Stimulated activated CD4-positive, alpha-beta T cell treated with anti-CD3 and anti-CD28 coated beads, Interleukin-4, amount 100 ng/mL, for 4 hours (primary cell): ENCODE measurements at regions not wholly inside any gene's neighbourhood (a gene's known extent, or its start where the extent isn't known, plus 50 kb on each side); places are given as distances from the start of the nearest gene placed in this dataset.

Source experiments
- DNase-seq, 2 experiments: peaks; one replicate each; pipeline ENCODE4 v3.0.0-alpha.2; 2020

GRCh38 chr5:106966686-106967315 lies 703.9 kb downstream of the EFNA5 start:
- DNase-seq: no peak

DNA sequence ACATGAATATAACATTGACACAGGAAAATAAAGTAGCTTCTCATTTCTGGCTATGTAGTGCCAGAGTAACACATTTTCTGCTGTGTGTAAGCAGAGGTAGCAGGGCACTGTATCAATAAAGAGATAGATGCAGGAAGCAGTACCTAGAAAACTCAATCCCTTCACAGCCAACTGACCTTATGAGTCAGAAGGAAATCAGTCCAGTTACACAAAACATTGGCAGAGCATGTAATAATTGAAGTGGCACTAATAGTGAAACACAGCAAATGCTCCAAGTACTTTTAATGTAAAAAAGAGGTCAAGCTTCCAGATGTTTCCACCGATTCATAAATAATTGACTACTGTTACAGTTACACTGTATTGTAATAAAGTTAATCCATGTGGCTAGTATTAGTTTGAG lies 706.6 kb downstream of the EFNA5 start:
- DNase-seq: no peak

DNA sequence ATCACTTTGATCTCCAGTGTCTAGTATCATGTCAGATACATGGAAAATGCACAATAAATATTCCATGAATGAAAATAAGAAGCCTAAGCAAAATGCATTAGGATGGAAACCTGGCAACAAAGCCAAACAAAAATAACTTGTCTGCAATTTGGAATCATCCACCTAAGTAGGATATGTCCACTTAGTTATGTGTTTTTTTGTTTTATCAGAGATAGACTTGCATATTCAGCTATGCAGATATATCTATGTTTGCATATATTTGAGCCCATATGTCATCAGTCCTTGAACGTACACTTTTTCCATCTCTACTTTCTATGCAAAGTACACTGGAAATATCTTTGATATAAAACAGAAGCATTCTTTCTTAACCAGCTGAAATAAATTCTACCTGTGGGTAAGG lies 707.1 kb downstream of the EFNA5 start:
- DNase-seq: no peak

DNA sequence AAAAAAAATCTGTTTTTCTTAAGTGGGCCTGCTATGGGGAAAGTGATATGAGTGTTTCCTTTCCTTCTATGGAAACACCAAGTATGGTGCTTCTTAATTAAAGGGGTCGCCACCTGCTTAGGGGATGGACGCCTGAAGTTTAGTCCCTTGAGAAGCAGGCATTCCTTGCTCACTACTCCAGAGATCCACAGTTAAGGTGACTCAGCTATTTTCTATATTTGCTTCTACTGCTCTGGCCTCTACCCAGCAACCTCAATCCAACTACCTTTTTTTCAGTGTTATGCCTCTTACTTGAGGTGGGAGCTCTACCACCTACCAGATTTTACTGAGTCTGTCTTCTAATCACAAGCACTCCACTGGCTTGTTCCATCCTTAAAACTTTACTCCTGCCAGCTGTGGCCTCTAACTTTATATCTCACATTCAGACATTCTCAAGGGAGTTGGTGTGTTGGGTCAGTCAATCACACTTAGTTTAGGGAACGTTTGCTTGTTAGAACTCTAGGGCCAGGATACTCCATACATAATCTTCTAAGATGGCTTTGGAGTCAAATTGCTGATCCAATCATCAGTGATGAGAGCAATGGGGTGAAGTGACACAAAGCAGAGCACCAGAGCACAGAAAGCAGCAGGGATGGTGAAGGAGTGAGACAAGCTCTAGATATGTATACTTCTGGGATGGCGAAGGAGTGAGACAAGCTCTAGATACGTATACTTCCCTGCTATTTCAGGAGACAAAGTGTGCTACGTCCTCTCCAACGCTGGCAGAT lies 708.1 kb downstream of the EFNA5 start:
- DNase-seq: no peak

DNA sequence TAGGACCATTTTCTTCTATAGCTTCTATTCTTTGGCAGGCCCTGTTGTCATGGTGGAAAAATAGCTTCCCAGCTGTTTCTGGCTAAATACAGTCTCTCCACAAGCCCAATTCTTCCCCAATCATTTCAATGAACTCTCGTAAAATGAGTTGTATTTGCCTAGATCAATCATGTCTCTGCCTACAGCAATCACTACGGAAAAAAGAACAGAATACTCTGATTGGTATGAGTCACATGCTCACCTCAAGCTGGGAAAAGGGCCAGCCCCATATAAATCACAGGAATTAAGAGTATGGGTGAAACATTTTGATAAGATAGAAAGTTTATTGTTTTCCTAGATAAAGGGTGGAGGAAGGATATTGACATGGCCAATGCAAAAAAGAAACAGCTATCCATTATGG lies 711.4 kb downstream of the EFNA5 start:
- no peak for DNase-seq

GRCh38 chr5:106957336-106957735 lies 713.4 kb downstream of the EFNA5 start:
- DNase-seq: no peak

DNA sequence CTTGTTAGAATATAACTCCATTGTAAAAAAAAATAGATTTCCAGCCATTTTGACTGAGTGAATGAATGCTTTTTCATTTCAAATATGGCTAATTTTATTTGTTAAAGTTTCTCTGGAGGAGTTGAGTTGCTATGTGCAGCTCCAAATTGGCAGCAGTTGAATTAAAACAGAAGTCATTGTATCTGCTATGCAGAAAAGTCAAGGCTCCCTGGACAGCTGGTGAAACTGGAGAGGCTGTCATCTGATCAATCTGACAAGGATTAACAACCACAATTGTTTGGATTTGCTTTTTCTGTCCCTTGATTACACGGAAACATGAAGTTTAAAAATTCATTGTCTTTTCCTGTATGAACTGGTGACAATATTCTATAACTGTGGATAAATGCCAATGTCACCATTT lies 713.9 kb downstream of the EFNA5 start:
- DNase-seq: no peak

DNA sequence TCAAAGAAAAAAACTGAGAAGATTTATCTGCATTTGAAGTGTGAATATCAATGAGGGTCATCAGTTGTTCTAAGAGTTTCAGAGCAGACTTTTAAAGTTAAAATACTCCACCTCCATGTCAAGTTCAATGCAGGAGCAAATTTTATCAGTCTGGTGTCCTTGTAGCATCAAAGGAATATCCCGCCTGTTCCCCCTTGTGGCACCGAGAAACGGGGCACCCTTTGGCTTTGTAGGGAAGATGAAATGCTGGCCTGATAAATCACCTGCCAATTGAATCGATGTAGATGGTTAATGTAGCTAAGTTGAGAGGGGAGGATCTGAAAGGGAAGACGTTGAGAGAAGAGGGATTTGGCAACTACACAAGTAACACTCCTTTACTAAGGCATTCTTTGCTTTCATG lies 714.5 kb downstream of the EFNA5 start:
- DNase-seq: no peak

DNA sequence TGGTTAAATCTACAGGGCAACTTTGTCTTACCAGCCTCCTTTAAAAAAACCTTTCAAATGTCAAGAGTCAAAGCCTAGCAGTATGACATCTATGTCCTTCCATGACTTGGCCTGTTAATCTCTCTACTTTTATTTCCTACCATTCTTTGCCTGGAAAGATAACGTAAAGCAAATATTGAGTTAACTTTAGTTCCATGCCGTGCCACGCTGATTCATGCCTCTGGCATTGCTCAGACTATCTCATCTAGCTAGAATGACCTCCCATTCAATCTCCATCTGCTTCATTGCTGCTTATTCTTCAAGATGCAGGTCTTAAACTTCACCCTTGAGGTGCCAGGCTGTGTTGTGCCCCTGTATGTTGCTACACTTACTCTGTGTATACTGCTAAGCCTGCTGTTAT lies 729.8 kb downstream of the EFNA5 start:
- DNase-seq: no peak

DNA sequence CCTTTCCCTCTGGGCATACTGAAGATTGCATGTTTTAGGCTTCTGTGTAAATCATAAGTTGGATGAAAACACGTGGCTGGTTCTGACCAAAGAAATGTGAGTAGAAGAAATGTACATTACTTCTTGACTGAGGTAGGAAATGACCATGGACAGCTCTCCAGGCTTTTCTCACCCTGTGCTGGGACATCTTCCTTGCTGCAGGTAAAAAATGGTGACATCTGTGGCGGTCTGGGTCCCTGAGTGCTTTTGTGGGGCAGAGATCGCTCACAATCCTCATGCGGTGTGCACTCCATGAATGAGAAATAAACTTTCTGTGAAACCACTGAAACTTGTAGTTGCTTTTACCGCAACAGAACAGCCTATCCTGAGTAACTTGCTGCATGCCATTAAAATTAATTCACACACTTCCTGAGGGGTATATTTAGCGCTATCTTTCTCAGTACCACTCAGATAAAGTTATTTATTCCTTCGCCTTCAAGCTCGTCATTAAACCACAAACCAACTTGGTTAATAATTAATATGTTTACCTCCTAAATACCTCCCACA lies 730.4 kb downstream of the EFNA5 start:
- DNase-seq: no peak

DNA sequence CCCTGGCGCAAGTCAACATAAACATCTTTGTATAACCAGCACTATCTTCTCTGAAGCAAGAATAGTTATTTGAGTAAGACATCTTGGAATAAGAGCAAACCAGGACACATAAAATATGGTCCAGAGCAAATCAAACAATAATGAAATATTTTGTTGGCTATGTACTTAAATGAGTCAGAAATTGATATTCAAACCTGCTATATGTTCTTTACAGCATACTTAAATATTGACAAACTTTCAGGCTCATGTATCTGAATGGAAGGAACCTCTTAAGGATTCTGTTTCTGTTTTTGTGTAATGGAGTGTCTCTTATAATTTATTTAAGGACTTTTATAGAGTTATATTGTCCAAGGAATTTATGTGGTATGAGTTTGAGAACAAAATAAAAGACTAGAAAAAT lies 747.3 kb downstream of the EFNA5 start:
- no peak for DNase-seq

DNA sequence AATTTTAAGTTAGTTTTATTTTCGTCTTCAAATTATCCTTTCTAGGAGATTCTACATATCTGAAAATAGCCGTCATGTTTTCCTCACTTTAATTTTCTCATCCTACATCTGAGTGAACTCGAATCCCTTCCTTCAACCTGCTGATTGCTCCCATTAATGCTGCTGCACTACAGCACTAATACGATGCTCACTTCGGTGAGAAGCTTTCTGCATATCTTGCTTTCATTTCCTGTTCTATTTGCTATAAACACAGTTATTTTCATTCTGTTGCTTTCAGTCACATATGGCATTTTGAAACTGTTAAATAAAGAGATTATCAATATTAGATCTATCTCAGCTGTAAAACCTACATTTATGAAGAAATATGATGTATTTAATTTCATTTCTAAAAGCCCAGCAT lies 749.2 kb downstream of the EFNA5 start:
- DNase-seq: no peak

DNA sequence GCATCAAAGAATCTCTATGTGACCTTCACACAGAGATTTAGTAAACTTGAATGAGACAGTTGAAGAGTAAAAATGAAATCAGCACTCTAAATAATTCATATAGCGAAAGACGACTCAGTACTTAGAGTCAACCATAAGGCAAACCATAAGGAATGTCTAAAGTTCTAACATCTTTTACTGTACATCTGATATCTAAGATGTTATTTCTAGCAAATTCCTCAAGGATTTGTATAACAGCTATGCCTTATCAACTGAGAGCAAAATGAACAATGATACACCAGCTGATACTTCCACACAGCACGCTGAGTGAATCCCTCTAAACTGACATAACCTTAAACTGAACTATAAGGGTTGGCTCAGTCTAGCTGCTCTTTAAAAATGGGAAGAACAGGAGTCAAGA lies 760.3 kb downstream of the EFNA5 start:
- DNase-seq: no peak

GRCh38 chr5:106909716-106910115 lies 761.0 kb downstream of the EFNA5 start:
- DNase-seq: no peak

GRCh38 chr5:106907979-106908378 lies 762.8 kb downstream of the EFNA5 start:
- DNase-seq: no peak

DNA sequence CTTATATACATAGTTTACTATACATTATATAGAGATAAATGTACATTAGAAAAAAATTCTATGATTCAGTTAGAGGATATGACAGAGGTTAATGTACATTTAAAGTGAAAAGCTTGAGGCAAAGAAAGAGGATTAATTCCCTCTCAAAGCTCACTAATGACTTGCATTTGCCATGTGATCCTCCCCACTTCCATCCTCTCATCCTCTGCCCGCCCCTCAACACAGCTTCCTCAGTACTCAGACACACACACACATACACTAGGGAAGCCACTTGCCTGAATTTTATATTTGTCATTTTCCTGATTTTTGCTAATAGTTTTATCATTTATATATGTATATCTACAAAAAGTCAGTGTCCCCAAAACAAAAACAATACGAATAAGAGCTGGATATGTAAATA lies 764.5 kb downstream of the EFNA5 start:
- no peak for DNase-seq

DNA sequence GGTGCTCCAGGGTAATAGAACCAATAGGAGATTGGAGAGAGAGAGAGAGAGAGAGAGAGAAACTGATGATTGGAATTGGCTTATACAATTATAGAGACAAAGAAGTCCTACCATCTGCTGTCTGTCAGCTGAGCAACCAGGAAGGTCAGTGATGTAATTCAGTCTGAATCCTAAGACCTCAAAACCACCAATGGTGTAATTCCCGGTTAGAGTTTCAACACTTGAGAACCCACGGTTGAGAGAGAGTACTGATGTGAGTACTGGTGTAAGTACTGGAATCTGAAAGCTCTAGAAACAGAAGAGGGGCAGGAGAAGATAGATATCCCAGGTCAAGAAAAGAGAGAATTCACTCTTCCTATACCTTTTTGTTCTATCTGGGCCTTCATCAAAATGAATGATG lies 775.8 kb downstream of the EFNA5 start:
- DNase-seq: no peak

- no peak for DNase-seq
Observed at GRCh38 chr5:106882035-106882434, 788.7 kb downstream of the EFNA5 start.

DNA sequence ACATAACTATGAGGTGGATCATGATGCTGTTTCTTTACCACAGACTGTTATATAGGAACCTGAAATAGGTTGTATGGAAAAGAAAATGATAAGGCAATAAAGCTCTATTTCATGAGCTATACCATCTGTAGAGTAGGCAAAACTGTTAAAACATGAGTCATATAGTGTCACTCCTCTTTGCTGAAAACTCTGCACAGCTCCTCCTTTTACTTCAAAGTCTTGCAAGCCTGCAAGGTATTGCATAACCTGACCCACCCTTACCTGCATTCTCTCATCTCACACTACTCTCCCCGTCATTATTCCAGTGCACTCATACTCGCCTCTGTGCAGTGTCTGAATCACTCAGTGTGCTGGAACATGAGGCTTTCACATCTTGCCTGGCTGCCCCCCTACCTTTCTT lies 790.1 kb downstream of the EFNA5 start:
- DNase-seq: no peak

DNA sequence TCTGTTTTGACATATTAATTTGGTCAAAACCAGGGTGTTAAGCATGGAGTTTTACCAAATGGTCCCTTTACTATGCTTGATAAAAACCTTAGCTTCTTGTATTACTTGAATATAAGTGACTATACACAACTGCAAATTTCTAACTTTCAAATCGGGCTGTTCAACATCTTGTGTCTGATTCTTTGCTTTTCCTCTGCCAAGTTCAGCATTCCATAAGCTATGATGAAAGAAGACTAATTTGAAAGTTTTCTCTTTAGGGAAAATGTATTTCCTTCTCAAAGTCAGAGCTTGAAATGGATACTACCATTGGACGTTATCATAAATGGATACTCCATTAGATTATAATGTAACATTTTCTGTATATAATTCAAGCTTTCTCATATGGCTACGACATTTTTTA lies 792.9 kb downstream of the EFNA5 start:
- DNase-seq: no peak

GRCh38 chr5:106876665-106877194 lies 794.0 kb downstream of the EFNA5 start:
- DNase-seq: no peak

DNA sequence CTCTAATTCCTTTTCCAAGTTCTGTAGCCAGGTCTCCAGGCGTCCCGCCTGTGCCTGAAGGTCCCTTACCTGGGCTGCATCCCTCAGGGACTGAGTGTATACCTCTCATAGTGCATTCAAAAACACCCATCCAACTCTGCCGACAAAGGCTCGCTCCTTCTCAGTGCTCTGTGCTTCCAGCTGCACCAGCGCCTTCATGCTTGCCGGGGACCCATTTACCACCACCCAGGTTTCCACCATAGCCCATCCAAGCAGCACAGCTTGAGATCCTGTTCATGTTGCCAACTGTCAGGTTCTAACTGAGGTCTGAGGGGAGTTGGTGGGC lies 794.5 kb downstream of the EFNA5 start:
- no peak for DNase-seq

- DNase-seq: no peak
Observed at GRCh38 chr5:106875591-106876297, 795.0 kb downstream of the EFNA5 start.

DNA sequence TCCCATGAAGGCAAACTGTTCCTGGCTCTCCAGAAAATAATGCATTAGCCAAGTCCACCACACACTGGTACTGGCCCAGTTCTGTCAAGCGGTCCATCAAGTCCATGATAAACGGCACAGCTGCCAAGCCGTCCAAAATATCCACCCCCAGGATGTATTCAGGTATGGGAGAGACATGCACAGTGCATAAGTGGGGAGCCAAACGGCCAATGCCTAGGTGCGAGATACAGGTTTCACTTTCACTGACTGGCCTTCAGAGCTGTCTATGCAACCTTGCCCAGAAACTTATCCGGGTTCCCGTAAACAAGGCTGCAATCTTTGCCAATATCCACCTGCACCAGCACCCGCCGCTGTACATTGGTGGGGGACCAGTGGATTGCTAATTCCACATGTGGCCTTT lies 795.8 kb downstream of the EFNA5 start:
- DNase-seq: no peak
